Epidermal melanocyte (primary cell): ENCODE measurements at regions not wholly inside any gene's neighbourhood (a gene's known extent, or its start where the extent isn't known, plus 50 kb on each side); places are given as distances from the start of the nearest gene placed in this dataset.

Source experiments
- DNase-seq: peaks from one replicate; pipeline ENCODE4 v3.0.0; 2011; ENCODE audit warnings: low spot score; ENCODE audit not compliant: insufficient read length

DNA sequence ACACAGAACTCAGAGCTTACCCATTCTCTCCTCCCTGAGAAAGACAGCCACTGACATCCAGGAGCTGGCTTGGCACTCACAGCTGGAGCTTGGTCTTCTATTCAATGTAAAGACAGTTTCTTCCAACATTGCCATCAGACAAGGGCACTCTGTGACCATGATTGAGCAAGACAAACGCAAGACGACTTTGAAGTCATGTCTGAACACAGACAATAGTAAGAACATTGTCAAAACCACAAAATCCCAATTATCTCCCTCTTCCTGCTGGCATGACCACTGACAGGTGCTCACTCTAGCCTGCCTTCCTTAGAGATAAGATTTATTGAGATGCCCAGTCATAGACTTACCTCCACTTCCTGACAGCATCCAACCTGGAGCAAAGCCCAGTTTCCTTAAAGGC, 328.0 kb downstream of the MSX2 start:
- DNase-seq, result no peak

DNA sequence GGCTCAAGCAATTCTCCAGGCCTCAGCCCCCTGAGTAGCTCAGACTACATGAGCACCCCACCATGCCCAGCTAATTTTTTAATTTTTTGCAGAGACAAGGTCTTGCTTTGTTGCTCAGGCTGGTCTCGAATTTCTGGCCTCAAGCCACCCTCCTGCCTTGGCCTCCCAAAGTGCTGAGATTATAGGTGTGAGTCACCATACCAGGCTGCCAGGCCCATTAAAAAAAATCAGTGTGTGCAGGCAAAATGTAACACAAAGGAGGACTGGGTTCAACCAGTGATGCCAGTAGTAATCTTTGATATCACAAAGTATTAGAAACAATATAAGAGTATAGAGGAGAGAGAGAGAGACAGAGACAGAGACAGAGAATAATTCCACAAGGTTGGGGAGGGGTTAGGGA, 322.7 kb downstream of the MSX2 start:
- no peak for DNase-seq

DNA sequence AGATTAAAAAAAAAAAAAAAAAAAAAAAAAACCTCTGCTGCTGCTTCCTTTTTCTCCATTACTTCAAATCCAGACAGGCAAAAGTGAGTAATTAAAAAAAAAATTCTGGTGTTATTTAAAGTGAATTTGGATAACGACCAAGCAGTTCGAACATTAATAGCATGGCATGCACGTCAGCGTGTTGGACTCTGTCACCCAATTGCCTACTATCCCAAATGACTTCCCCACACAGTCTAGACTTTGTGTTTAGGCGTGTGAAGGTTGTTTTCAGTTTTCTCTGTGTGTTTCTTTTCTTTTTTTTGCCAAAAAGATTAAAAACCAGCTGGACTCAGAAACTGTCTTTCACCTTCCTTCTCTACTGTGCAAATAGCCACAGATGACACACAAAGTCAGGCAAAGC, 321.4 kb downstream of the MSX2 start:
- DNase-seq, result no peak

DNA sequence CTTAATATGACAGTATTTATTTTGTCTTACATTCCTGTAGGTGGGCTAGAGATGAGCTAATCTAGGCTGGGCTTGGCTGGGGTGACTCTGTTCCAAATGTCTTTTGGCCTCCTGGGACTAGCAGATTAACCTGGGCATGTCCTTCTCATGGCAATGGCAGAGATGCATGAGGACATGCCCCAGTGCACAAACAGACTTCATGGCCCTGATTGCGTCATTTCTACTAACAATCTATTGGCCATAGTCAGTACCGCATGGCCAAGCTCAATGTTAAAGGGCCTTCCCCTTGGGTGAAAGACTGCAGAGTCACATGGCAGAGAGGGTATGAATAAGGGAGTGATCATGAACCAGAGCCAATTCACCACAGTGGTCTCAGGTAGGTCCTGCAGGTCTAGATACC, 313.4 kb downstream of the MSX2 start:
- DNase-seq, result no peak

GRCh38 chr5:175035882-175036533, 311.6 kb downstream of the MSX2 start:
- no peak for DNase-seq

- DNase-seq, result no peak
These were observed 310.5 kb downstream of the MSX2 start for GRCh38 chr5:175034924-175035323.

DNA sequence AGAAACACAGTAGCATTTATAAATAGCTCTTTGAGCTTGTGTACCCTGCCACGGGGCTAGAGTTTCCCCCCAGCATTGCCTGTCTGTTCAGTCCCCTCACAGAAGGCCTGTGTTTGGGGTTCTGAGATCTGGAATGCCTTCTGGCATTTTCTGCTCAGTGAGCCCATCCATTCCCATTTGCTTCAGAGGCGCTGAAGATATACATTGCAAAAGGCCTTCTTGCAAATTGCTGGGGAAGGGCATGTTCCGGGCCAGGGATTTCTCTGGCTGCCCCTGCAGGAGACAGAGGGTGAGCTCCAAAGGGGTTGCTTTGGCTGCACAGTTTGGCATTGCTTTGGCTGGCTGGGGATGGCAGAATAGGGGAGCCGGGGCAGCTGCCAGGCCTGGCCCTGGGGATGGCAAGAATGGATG, 308.4 kb downstream of the MSX2 start:
- no peak for DNase-seq

GRCh38 chr5:175032013-175032412, 307.6 kb downstream of the MSX2 start:
- no peak for DNase-seq

DNA sequence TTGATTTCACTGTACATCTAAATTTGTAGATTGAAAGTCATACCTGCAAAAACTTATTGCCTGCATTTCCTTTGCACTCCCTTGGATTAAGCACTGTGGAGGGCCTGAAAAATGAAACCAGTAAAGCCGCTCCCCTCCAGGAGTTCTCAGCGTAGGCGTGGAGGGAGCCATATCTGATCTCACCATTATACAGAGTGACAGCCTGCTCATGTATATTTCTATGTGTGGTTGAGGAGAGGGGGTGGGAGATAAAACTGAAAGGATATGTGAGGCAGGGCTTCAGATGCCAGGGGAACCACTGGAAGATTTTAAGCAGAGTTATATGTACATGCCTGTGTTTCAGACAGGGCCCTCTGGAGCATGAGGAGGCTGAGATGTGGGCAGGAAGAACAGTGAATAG, 303.0 kb downstream of the MSX2 start:
- DNase-seq, result no peak

DNA sequence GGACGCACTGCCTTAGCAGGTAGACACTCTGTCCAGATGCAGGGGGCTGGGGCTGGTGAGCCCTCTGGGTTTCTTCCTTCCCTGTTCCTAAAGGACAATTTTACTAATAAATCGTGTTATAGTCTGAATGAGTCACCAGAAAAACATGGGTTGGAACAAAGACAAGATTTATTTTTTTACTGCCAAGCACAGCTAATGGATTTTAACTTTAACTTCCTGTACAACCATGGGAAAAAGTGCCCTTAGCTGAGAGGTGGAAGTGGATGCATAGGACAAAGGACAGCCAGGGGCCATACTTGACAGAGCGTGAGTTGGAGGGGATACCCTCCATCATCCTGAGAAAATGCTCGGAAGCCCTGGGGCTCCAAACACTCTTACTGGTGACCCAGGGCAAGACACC, 300.7 kb downstream of the MSX2 start:
- DNase-seq, result no peak

- no peak for DNase-seq
These were observed 297.7 kb downstream of the MSX2 start for GRCh38 chr5:175021841-175022625.

DNA sequence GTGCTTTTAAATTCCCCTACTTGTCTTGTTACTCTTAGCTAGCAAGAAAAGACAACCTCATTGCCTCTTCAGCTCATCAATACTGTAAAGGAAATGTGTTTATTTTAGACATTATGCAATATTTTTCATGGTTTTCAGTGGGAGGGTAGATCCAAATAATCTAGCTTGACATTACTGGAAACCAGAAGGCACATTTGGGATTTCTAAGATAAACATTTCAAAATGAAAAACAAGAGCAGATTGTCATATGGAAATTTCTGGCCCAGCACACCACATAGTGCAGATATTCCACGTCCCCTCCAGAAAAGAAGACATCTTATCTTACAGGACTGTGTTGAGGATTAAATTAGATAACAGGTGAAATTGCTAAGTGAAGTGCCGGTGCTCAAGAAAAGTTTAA, 296.9 kb downstream of the MSX2 start:
- DNase-seq, result no peak

DNA sequence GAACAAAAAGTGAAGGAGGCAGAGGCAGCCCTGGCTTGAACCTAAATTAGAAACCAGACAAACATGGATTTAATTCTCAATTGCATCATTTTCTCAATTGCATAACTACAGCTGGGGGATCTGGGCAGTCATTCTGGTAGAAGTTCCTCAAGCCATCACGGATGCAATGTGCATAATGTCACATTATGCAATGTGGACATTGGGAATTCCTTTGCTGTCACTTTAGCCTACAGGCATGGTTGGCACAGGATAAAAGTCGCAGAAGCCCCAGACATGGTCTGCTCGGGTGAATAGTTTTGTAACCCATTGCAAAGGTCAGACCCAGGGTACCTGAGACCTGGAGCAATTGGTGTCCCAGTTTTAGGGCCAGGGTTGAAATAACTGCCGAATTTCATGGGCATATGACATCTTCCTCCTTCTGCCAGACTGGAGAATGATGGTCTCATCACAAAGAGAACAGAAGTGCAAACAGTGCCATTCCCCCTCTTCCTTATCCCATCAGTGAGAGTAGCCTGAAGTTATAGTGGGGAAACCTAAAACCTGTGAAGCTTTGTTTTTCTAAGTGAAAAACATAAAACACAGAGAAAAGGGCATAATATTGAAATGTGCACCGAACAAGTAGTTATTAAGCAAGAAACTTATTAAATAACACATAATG, 290.8 kb downstream of the MSX2 start:
- no peak for DNase-seq

DNA sequence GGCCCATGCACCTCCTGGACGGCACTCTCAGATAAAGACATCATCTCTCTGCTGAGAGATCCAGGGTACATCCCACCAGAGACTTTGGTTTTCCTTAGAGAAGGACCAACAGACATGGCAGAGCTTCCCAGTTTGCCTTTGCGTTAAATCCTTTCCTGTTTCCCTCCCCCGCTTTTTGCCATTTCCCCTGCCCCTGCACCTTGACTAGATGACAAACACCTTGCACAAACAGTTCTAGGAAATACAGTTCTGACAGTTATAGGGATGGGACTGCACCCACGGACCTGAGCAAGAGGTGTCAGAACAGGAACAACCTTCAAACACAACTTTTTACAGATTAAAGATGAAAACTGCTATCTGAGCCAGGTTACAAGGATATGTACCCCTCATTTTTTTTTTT, 288.9 kb downstream of the MSX2 start:
- no peak for DNase-seq

- no peak for DNase-seq
These were observed 287.9 kb downstream of the MSX2 start for GRCh38 chr5:175012267-175012666.

DNA sequence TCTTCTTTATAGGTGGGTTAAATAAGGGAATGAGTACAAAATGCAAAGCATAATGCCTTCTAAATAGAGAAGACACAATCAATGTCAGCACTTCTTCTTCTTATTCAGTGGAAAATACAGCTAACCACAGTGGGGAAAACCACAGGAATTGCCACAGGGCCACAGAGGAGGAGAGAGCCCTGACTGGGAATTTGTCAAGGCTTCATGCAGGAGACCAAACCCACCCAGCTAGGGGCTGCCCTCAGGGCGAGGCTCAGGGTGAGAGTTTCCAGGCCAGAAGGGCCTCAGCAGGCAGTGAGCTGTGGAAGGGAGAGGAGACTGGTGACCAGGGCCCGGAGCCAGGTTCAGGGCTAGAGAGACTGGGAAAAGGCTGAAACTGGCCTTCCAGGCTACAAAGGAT, 279.1 kb downstream of the MSX2 start:
- DNase-seq, result no peak

DNA sequence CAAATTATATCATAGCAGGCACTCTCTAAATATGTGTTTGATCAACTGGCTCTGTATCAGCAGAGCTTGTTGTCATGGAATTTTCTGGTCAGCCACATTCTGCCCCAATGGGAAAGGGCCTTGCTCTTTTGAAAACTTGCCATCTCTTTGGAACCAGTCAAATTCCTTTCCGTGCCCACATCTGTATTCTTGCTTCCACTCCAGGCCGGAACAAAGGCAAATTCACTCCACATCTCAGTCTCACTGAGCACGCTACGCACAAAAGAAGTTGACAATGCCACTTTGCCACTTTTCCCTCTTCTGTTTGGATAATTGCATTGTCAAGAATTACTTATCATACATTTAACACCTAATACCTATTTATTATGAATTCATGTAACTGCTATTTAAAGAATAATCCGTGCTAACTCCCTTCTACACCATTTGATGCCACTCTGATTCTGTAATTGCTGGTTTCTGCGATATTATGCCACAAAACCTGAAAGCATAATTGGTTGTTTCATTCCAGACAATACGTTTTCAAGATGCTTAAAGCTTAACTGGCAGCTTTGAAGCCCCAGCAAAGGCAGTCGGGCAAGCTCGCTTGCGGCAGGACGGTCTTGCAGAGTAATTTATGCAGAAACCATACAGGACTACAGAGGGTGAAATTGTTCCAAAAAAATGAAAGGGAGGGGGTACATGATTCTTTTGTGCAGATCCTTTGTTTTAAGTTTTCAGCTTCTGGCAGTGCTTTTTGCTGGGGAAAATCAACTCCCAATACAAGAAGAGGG, 277.7 kb downstream of the MSX2 start:
- DNase-seq, result no peak

DNA sequence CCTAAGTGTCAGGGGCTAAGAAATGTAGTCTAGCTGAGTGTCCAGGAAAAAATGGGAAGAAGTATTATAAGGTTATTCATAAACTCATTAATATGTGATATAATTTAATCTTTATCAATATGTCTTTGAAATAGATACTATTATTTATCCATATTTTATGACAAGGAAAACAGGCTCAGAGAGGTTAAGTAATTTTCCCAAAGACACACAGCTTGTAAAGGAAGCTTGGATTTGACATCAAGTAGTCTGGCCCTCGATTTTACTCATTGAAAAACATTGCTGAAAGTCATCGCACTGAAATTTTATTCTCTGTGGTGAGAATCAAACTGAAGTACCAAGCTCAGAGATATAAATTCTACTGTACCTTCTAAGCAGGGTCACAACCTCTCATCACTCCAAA, 276.9 kb downstream of the MSX2 start:
- DNase-seq, result no peak

GRCh38 chr5:174999581-174999980, 275.2 kb downstream of the MSX2 start:
- DNase-seq, result no peak

- DNase-seq, result no peak
These were observed 273.8 kb downstream of the MSX2 start for GRCh38 chr5:174998131-174998730.

GRCh38 chr5:174997688-174998087, 273.3 kb downstream of the MSX2 start:
- DNase-seq, result no peak

DNA sequence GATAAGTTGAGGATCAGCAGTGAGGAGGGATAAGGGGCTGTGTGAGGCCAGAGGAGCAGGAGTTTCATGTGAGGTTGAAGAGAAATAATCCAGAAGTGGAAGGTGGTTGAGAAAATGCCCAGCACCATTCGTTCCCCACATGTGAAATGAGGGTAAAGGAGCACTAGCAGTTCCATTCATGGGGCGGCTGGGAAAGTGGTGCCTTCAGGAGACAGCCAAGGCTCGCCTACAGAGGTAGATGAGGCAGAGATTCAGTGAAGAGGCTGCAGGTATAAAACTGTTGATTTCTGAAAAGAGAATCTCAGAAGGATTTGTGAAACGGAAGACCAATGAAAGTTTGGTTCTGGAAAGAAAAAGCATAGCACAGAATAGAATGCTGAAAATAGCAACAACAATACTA, 272.6 kb downstream of the MSX2 start:
- no peak for DNase-seq
